ENCODE measurements at regions not wholly inside any gene's neighbourhood (a gene's known extent, or its start where the extent isn't known, plus 50 kb on each side); places are given as distances from the start of the nearest gene placed in this dataset.

DNA sequence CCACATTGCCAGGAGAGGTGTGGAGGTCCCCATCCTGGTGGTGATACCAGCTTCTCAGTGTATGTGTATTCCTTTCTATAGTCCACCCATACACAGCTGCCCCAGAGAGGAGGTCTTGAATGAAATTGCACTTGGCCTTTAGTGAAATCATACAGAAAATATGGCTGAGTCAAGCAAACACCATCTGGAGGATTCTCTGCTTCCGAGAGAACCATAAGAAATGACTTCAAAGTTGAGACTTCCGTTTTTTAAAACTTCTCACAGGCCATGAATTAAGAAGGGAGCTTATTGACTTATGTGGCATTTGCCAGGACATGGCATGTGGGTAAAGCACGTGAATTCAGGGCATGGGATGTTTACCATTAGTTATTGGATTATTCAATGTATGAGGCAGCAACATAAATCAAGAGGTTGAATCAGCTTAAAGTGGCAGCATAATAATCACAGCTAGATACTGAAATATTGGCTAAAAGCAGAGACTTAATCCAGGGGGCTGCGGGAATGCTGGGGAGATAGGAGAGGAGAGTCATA lies 119.1 kb upstream of the MTNR1B start:
- in situ Hi-C loops (cut with HindIII; ENCODE audit: low sequenced_read_pairs), result no loop called here

DNA sequence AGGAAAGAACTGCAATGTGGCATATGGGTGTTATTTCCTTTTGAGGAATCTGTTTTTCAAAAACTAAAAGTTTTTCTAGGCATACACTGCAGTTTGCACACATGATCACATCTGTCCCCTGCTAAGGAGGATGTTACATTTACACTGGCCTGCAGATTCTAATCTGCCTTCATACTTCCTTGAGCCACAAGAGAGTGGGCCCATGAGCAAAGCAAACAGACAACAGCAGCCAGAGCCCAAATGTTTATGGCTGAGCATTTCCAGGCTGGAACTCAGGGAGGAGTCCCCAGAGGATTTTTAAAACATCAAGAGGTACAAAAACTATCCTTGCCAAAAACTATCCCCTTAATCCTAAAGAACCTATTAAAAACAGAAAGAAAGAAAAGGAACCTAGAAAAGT lies 117.2 kb upstream of the MTNR1B start:
- in situ Hi-C loops (cut with HindIII; ENCODE audit: low sequenced_read_pairs), result no loop called here

DNA sequence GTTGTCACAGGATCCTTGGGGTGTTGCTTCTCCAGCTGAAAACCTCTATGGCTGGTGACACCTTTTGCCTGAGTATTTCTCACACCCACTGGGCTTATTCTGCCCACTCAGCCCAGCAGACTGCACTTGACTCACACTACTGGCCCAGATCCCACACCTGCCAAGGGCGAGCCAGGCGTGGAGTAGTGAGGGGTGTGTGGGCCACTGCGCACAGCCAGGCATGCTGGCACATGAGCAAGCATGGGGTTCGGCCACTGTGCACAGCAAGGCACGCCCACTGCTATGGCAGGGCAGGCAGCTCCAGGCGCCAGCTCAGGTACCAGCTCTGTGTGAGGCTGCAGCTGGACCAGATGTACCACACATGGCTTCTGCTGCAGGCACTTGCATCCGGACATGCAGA lies 116.5 kb upstream of the MTNR1B start:
- in situ Hi-C loops (cut with HindIII; ENCODE audit: low sequenced_read_pairs), result no loop called here

DNA sequence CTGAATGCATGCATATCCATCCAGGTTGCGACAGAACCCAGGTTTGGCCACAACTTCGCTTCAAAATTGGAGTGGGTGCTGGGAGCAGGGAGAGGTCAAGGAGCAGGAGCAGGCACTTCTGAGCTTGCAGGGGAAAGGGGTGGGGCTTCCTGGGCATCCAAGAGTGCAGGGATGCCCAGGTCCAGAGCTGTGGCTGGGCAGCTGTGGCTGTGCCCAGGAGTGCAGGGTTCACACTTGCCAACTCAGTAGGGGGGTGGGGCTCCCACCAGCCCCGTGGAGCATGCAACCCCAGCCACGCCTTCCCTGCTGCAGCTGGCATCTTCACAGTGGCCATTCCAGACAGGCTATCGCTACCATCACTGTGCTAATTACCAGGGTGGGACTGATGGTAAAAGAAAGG lies 115.3 kb upstream of the MTNR1B start:
- in situ Hi-C loops (cut with HindIII; ENCODE audit: low sequenced_read_pairs), result no loop called here

DNA sequence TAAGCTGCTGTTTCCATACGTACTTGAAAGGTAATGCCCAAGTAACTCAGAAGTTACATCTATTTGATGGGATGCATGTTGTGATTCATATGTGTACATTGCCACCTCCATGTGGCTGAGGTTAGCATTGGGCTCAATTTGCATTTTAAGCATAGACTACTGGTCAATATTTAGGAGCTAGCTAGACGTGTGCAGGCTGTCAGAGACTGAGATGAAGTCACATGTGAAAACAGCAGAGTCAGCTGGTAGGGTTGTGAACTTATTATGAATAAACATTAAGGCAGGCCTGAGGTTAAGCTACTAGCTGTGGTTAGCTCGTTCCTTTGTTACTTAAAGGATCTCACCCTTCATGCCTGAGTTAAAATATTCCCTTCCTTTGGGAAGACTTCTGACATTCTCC lies 114.5 kb upstream of the MTNR1B start:
- in situ Hi-C loops (cut with HindIII; ENCODE audit: low sequenced_read_pairs), result no loop called here

DNA sequence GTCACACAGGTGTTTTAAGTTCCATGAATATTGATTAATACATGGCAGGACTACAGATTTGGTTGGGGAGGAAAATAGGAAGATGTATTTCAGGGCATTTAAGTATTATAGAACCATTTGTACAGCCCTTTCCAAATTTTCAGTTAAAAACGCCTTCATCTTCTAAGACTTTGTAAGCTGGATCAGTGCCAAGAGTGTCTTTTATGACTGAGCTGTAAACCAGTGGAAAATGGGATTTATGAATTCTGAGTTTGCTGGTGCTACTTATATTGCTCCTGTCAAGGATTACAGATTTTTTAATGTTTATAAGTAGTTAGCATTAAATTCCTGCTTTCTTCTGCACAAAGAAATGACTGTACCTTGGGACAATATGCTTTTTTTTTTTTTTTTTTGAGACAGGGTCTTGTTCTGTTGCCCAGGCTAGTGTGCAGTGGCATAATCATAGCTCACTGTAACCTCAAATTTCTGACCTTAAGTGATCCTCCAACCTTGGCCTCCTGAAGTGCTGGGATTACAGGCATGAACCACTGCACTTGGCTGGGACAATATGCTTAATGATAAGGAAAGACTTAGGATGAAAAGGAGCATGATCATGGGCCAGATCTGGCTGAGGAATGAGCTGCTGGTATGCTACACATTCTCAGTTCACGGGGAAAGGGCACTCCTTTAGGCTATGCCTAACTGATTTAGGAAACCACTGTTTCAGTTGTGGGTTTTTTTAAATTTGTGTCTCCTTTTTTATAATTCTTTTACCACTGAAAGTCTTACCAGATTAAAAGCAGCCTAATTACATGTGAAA lies 113.6 kb upstream of the MTNR1B start:
- in situ Hi-C loops (cut with HindIII; ENCODE audit: low sequenced_read_pairs), result no loop called here

DNA sequence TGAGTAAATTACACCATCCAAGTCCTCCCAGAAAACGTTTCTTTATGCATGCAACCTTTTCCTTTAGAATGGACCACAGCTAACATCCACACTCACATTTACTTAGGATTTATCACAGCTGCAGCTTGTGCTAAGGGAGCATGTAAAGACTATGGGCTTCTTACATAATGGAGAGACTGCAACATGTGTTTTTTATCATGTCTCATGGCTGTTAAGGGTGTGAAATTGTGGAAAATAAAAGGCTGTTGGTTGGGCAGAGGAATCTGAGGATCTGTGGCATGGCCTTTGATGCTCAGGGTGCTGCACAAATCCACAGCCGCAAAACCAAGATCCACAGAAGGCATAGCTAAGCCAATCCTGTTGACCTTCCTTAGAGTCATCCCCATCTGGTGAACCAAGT lies 112.0 kb upstream of the MTNR1B start:
- in situ Hi-C loops (cut with HindIII; ENCODE audit: low sequenced_read_pairs), result no loop called here

DNA sequence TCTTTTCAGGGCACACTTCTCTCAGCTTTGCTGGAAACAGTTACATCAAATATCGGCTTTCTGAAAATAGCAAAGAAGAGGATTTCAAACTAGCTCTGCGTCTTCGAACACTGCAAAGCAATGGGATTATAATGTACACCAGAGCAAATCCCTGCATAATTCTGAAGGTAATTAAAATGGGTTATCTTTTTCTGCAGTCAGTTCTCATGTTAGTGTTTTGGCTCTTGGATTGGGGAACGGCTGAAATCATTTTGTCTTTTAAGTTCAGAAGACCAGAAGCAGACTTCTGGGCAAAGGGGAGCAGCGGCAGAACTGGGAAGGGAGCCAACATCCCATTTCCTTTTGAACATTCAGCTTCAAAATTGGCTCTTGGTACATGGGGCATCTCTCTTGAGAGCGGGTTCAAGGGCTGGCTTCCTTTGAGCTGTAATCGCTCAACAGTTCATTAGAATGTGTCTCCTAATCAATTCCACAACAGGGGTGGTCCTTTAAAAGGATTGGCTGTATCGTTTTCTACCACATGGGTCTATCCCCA lies 110.2 kb upstream of the MTNR1B start:
- in situ Hi-C loops (cut with HindIII; ENCODE audit: low sequenced_read_pairs), result no loop called here

DNA sequence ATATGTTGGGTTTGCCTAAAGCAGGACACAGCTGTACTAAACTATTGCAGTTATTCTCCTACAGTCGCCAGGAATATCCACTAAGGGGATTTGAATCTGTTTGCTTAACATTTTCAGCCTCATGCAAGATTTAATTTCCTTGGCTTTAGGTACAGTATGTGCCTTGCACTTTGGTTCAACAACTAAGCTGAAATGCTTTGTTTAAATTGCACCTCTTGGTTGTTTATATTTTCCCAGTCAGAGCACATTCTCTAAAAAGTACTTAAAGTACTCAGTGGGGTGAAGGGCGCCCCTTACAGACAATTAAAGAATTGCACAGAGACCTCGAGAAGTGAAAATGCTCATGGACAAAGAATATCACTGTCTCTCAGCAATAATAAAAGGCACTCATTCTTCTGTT lies 107.8 kb upstream of the MTNR1B start:
- in situ Hi-C loops (cut with HindIII; ENCODE audit: low sequenced_read_pairs), result no loop called here

DNA sequence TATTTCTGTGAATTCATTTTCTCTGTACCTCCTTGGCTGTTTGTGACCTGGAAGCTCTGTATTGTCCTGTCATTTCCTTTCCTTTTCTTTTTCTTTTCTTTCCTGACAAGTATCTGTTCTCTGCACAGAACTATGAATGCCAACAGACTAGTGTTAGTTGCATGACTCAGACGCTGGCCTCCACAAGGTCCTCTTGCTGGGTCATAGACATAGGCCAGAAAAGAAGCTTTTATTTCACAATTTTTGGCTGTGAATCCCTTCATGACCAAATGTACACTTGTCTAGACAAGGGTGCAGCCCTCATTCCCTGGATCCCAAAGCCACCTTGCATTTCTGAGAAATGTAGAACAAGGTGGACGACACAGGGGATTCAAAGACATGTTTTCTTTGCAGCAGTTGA lies 104.1 kb upstream of the MTNR1B start:
- in situ Hi-C loops (cut with HindIII; ENCODE audit: low sequenced_read_pairs), result no loop called here

DNA sequence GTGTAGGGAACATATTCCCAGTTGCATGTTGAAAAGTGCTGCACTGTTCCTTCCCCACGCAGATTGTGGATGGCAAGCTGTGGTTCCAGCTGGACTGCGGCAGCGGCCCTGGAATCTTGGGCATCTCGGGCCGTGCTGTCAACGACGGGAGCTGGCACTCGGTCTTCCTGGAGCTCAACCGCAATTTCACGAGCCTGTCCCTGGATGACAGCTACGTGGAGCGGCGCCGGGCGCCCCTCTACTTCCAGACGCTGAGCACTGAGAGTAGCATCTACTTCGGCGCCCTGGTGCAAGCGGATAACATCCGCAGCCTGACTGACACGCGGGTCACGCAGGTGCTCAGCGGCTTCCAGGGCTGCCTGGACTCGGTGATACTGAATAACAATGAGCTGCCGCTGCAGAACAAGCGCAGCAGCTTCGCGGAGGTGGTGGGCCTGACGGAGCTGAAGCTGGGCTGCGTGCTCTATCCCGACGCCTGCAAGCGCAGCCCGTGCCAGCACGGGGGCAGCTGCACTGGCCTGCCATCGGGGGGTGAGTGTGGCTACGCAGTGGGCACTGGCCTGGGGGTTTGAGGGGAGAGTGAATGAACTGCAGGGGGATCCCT lies 102.7 kb upstream of the MTNR1B start:
- in situ Hi-C loops (cut with HindIII; ENCODE audit: low sequenced_read_pairs), result no loop called here

DNA sequence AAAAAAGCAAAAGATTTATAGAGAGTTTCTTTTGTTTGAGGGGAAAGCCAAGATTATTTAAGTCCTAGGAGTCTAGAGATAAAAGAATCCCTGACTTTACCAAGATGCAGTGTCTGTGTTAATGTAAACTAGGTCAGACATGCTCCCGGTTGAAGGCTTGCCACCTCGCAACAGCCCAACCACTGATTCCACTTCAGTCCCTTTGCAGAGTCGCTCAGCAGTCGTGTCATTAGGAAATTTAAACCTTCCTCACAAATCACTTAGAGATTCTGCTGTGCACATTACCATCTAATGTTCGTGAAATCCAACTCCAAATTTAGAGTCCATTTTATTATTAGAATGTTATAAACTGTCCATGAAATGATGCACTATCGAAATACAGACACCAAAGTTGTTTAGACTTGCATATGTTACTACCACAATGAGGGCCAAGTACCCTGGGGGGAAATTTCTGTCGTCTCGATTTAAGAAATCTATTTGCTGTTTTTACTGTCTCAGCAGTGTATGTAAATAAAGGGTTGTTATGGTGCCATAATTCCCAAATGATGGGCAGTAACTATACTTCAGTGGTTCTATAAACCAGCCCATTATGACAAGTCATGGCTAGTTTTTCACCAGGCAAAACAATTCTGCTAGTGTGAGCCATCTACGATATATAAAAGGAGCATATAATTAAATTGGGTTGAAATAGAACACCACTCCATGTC lies 101.4 kb upstream of the MTNR1B start:
- in situ Hi-C loops (cut with HindIII; ENCODE audit: low sequenced_read_pairs), result no loop called here

DNA sequence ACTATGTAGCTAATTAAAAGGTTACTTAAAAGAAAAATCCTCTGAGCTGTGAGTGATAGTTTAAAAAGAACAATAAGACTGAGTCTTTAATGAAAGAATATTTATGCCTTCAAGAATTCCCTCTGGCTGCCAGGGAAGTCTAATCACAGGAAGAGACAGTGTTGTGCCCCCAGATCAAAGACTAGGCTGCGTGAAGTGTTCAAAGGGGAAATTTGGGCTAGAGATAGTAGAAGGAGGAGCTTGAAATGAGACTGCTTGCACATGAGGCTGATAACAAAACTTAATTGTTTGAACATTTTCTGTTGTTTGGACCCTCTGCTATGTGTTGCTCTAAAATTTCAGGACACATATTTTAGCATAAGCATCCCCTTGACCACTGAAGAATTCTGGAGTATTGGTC lies 99.7 kb upstream of the MTNR1B start:
- in situ Hi-C loops (cut with HindIII; ENCODE audit: low sequenced_read_pairs), result no loop called here

DNA sequence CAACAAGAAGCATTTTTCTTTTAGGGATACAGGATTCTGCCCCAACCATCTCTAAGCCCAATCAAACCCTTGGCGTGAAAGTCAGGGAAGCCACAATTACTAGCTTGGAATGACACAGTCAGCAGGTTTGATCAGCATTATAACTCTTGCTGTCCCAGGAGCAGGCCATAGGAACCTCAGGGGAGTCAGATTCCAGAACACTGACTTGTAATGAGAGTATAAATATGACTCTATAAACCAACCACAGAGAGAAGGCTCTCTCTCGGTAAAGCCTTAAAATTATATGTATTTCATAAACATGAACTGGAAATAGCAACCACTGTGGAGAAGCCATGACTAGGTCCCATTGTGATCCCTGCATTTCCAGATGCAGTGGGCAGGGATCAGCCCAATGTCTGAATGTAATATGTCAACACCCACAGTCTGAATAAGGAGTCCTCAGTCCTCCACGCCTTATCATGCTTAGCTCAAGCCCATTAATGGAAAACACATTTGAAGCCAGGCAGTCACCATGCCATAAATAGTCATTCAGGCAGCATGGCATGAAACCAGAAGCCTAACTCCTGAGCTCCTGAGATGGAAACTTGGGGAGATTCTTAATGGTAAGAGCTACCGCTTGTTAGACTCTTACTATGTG lies 99.1 kb upstream of the MTNR1B start:
- in situ Hi-C loops (cut with HindIII; ENCODE audit: low sequenced_read_pairs), result no loop called here

DNA sequence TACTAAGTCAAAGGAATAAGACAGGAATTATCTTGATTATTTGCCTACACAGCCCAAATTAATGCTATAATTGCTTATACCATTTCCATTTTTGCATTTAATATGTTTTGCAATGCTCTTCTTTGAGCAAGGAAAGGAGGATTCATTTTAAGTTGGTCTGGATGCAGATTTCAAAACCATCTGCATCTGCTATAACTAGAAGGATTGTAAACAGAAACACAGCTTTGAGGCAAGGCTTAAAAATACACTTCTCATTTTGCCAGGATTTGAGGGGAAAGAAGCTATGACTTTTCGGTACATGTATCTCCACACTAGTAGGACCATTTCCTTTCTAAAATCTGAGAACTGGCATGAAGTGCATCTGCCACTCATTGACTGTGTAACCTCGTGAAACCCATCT lies 95.9 kb upstream of the MTNR1B start:
- in situ Hi-C loops (cut with HindIII; ENCODE audit: low sequenced_read_pairs), result no loop called here

DNA sequence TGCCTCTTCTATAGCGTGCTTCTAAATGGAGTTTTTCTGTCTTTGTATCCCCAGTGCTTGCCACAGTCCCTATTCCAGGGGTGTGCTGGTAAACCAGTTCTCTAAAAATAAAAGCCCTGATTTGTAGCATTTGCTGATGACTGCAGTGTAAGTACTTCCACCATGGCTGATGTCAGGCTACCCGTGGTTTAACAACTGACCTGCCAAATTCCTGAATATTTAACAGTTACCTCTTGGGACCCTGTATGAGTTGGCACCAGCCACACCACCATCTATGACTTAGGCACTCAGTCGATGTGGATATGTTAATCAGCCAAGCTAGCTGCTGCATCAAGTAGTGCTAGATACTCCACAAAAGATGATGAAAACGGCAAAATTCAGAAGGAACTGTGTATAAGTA lies 94.0 kb upstream of the MTNR1B start:
- in situ Hi-C loops (cut with HindIII; ENCODE audit: low sequenced_read_pairs), result no loop called here

DNA sequence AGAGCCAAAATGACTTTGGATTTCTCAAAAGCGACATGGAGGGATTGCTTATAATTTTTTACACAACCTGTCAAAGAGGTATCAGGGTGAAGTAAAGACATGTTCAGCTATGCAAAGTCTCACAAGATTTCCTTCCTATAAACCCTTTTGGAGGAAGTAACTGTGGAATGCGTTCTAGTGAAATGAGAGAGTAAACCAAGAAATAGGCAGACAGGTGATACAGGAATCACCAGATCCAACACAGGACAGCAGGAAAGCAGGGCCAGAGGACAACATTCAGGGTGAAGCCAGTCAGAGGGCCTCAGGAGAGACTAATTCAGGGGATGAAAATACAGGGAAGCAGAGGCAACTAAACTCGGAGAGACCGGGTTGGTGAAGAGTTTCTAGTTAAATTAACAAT lies 90.4 kb upstream of the MTNR1B start:
- in situ Hi-C loops (cut with HindIII; ENCODE audit: low sequenced_read_pairs), result no loop called here

DNA sequence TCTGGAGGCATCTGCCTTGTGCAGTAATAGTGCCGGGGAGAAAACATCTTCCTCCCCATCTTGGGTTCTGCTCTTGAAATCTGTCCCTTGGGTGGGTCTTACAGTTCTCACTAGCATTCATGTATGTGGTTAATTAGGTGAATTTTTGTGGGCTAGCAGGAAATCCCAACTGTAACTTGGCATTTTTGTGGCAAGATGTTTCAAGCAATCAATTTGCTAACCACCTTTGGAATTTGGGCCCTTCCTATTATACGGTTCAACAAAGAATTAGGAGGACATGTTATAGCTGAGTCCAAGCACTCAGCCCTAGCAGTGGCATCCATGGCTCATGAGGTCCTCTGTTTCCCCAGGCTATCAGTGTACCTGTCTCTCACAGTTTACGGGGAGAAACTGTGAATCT lies 89.1 kb upstream of the MTNR1B start:
- in situ Hi-C loops (cut with HindIII; ENCODE audit: low sequenced_read_pairs), result no loop called here

DNA sequence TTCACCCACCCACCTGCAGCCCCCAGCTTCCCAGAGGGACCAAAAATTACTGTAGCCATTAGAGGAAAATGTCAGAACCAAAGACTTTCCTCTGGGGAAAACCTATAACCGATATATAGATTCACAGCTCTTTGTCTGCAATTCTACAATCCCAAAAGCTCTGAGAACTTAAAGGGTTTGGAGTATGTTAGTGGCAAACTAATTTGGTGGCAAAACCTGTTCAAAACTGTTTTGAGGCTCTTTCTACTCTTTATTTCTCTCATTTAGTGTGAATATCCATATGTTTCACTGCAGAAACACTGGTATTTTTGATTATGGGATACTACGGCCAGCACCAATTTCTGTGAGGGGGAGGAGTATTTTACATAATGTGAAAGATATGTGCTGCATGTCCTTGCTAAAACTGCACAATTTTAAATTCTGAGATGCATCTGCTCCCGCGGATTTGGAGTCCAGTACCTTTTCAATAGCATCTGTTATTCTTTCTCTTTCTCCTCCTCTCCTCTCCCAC lies 87.5 kb upstream of the MTNR1B start:
- in situ Hi-C loops (cut with HindIII; ENCODE audit: low sequenced_read_pairs), result no loop called here

DNA sequence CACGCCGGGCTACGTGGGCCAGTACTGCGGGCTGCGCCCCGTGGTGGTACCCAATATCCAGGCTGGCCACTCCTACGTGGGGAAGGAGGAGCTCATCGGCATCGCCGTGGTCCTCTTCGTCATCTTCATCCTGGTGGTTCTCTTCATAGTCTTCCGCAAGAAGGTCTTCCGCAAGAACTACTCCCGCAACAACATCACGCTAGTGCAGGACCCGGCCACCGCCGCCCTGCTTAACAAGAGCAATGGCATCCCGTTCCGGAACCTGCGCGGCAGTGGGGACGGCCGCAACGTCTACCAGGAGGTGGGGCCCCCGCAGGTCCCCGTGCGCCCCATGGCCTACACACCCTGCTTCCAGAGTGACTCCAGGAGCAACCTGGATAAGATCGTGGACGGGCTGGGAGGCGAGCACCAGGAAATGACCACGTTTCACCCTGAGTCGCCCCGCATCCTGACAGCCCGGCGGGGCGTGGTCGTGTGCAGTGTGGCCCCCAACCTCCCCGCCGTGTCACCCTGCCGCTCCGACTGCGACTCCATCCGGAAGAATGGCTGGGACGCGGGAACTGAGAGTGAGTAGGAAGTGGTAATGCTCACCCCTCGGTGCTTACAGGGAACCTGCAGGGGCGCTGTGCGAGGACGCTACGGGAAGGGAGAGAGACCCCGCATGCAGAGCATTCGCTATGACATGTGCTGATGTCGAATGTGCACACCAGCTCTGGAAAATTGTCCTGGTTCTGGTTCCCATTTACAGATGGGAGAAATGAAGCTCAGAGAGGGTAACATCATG lies 86.4 kb upstream of the MTNR1B start:
- in situ Hi-C loops (cut with HindIII; ENCODE audit: low sequenced_read_pairs), result no loop called here

Data from endothelial cell of hepatic sinusoid (primary cell).